ENCODE measurements at regions not wholly inside any gene's neighbourhood (a gene's known extent, or its start where the extent isn't known, plus 50 kb on each side); places are given as distances from the start of the nearest gene placed in this dataset.
A peak's percentile ranks its signal among the peaks of the same experiment; 100 is the strongest.
"Not testable (repeated sequence)": the region's sequence is repeated elsewhere in the genome, so short reads cannot be mapped to it uniquely, and the experiment has no call there.

DNA sequence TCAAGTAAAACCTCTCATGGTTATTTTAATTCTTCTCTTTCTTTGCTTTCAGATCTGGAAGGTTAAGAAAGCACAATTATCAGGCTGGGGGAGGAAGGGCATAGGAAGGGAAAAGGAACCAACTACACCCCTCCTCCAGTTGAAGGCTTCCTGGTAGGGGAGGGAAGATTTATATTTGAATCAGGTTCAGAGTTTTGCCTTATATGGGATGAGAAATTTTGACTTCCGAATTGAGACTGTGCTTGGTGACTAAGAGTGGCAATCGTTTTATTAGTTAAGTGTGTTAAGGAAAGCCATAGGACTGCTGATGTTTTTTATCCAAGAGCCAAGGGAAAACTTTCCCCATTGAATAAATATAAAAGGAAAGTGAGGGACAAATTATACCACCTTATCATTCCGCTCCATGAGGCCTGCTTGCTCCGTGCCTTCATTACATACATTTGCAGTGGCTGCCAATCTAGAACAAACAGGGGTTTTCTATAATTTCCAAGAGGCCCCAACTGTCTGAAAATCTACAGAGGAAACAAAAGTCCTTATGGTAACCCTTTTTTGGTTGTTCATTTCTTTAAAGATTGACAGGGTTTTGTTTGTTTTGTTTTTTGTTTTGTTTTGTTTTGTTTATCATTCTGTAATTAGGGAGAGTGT, 115.7 kb upstream of the EPB41L4A start:
- no peak for DNase-seq

DNA sequence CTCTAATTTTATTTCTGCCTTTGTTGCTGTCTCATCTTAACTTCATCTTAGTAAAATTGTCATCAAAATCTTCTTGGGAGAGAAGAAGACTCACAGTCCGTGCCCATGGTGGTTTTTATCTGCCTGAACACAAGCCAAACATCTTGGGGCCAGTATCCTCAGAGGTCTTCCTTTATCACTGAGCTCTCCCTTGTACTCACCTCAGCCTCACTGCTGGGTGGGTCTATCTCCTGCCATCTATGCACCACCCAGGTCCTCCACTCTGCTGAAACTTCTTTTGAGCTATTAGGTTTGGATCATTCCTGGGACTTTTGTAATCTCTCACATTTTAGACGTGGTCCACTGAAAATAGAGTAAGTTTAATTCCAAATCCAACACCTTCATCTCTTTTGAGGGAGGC, 116.3 kb upstream of the EPB41L4A start:
- DNase-seq, result no peak

GRCh38 chr5:112544558-112544957, 125.5 kb upstream of the EPB41L4A start:
- not testable (repeated sequence) for DNase-seq

DNA sequence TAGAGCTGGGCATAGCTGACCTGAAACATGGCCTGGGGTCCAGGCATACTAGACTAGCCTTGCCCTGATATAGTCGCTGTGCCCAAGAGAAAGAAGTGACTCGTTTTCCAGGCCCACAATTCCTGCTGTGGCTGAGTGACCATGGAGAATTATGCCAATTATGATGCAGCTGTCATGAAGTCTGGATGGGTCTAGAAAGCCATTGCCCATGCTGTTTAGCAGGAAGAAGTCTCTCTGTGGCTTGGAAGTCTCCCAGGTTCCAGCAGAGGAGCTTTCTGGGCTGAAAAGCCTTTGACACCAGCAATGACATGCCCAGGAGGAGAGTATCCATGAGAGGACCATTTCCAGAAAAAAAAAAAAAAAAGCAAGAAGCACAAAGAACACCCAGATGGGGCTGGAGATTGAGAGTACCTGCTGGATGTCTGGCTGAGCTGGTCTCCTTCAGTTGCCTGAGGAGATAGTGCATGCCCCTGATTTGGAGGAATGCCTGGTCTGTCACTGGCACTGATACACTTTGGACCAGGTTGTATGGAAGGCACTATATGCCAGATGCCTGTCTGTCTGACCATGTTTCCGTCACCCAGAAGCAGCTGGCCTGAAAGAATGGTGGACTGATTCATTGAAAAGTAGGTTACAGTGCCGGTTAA, 128.0 kb upstream of the EPB41L4A start:
- no peak for DNase-seq

GRCh38 chr5:112548246-112548881, 129.3 kb upstream of the EPB41L4A start:
- no peak for DNase-seq

DNA sequence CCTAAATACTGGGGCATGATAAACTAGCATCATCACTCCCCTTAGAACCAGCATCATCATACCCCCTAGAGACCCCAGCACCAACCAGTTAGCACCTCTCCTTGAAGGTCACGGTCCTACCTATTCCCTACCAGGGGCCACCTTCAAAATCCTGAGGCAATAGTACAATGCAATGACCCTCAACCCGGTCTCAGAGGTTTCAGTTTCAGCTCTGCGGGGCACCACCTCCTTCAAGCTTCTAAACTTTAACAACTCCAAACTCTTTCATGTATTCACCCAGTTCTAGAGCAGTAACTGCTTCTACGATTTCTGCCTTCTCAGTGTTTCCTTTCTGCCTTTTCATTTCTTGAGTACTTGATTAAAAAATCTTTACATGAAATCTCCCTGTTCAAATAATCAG, 130.1 kb upstream of the EPB41L4A start:
- DNase-seq, result no peak

DNA sequence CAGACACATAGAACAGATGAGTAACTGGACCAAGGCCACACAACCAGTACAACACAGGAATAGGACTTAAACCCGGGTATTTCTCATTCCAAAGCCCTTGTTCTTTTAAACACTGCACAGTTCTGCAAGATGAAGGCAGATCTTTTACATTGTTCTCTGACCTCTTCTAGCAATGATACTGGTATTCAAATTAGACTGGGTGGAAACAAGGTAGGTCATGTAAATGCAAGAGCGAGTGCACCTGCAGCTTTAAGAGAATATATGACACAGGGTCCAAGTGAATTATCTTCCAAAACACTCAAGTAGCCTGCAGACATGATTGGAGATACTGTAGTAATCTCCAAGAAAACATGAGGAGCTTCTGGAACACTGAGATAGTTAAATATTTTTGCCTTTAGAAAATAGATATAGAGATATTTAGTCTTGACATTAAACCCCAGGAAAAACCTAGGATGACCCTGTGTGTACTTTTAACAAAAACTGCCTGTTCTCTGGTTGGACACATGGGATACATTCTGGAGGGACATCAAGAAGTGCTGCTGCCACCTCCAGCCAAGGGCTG, 130.6 kb upstream of the EPB41L4A start:
- no peak for DNase-seq

GRCh38 chr5:112551419-112552032, 132.4 kb upstream of the EPB41L4A start:
- DNase-seq, result peak; percentile 69

GRCh38 chr5:112552216-112552615, 133.1 kb upstream of the EPB41L4A start:
- DNase-seq, result no peak

GRCh38 chr5:112552791-112553190, 133.7 kb upstream of the EPB41L4A start:
- no peak for DNase-seq

- no peak for DNase-seq
Observed at GRCh38 chr5:112554101-112554977, 135.3 kb upstream of the EPB41L4A start.

- no peak for DNase-seq
Observed at GRCh38 chr5:112555197-112555596, 136.1 kb upstream of the EPB41L4A start.

- DNase-seq, result no peak
Observed at GRCh38 chr5:112555691-112556090, 136.6 kb upstream of the EPB41L4A start.

- not testable (repeated sequence) for DNase-seq
Observed at GRCh38 chr5:112559501-112559900, 140.4 kb upstream of the EPB41L4A start.

- no peak for DNase-seq
Observed at GRCh38 chr5:112560371-112560770, 141.3 kb upstream of the EPB41L4A start.

DNA sequence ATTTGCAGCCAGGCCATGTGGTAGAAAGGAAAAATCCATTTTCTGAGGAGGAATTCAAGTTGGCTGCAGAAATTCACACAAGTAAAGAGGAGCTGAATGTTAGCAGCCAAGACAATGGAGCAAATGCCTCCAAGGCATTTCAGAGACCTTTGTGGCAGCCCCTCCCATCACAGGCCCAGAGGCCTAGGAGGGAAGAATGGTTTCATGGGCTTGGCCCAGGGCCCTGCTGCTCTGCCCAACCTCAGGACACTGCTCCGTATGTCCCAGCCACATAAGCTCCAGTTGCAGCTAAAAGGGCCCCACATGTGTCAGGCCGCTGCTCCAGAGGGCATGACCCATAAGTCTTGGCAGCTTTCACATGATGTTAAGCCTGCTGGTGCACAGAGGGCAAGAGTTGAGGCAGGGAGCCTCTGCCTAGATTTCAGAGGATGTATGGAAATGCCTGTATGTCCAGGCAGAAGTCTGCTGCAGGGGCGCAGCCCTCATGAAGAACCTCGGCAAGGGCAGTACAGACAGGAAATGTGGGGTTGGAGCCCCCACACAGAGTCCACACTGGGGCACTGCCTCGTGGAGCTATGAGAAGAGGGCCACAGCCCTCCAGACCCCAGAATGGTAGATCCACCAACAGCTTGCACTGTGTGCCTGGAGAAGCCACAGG, 144.2 kb upstream of the EPB41L4A start:
- DNase-seq, result no peak

DNA sequence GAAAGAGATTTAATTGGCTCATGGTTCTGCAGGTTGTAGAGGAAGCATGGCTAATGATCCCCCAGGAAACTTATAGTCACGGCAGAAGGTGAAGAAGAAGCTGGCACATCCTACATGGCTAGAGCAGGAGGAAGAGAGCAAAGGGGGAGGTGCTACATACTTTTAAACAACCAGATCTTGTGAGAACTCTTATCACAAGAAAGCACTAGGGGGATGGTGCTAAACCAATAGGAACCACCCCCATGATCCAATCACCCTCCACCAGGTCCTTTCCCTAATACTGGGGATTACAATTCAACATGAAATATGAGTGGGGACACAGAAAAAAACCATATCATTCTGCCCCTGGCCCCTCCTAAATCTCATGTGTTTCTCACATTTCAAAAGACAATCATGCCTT, 147.2 kb upstream of the EPB41L4A start:
- no peak for DNase-seq

- no peak for DNase-seq
Observed at GRCh38 chr5:112569596-112569995, 150.5 kb upstream of the EPB41L4A start.

- no peak for DNase-seq
Observed at GRCh38 chr5:112570708-112571444, 151.8 kb upstream of the EPB41L4A start.

- DNase-seq, result no peak
Observed at GRCh38 chr5:112573441-112573840, 154.4 kb upstream of the EPB41L4A start.

DNA sequence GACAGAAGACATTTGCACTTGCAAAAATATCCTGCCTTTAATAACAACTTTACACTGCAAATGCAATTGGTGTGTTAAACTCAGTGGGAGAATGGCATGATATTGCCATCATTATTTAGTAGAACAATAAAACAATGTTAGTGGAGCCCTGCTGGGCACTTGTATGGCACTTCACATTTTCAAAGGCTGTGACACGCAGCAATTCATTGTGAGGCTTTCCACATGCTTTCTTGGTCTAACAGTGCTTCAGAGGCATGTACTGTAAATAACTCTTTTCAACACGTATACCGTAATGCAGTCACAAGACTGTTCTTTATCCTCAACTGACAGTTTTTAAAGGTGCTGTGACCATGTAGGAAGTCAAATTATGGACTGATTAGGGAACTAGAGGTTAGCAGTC, 155.5 kb upstream of the EPB41L4A start:
- no peak for DNase-seq

Measured in NCI-H82 (cell line).